GM21825 (cell line): ENCODE measurements at regions not wholly inside any gene's neighbourhood (a gene's known extent, or its start where the extent isn't known, plus 50 kb on each side); places are given as distances from the start of the nearest gene placed in this dataset.
A peak's percentile ranks its signal among the peaks of the same experiment; 100 is the strongest.

ENCODE experiments used
- ATAC-seq: cut with Tn5 transposase; IDR thresholded peaks from one replicate; pipeline ENCODE4 v1.9.1; 2021; ENCODE audit warnings: mild to moderate bottlenecking, moderate library complexity; ENCODE audit not compliant: unreplicated experiment

DNA sequence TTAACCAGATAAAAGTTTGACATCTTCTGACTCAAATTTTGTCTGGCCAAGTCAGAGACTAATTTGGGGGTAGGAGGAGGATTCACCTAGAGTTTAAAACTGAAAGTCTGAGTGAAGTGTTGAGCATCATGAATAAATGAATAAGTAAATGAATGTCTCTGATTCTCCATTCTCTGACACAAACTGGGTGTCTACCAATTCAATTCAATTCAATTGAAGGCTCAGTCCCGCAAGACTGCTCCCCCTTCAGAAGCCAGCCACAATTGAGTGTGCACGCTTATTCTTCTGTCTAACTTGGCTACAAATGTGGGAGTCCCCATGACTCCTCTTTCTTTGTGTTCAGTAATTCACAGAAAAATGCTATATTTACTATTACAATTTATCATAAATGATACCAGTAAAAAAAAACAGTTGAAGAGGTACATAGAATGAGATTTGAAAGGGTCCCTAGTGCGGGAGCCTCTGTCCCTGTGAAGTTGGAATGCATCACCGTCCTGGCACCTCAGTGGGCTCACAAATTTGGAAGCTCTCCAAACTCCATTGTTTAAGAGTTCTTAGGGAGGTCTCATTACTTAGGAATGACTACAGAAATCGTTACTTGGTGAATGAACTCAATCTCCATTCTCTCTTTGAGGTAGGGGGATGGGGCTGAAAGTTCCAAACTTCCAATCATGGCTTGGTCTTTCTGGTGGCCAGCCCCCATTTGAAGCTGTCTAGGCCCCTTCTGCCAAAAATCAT, 243.7 kb upstream of the PHYHIPL start:
- ATAC-seq = no peak

DNA sequence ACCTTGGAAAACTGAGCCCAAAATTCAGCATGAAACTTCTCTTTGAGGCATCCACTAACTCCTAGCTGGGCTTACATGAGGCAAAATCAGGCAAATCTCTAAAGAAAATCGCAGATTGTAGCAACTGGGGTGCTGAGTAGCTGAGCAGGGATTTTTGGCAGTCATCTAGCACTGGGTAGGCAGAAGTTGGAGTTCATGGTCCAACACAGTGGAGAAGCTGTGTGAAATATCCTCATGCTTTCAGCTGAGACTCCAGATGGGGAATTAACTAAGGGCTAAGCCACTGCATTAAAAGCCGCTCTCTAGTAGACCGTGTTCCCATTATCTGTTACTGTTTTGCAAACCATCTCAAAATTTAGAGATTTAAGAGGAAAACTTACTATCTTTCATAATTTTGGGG, 240.1 kb upstream of the PHYHIPL start:
- no peak for ATAC-seq

- no peak for ATAC-seq
Observed at GRCh38 chr10:58937423-58937822, 239.0 kb upstream of the PHYHIPL start.

DNA sequence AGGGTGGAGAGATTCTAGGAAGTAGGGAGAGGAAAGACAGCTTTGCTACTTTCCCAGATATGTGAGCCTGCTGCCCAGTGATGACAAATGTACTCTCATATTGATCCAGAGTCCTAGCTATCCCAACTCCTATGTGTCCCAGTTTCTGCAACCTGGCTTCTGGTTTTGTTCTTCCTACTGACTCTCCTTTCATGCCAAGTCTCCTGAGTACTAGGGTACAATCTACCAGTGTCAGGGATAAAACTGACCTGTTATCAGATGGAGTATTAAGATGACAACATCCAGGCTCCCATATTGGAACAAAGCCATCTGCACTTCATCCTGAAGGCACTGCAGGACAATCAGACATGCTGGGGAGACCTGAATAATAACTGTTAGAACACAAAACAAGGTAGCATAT, 233.7 kb upstream of the PHYHIPL start:
- ATAC-seq = no peak

DNA sequence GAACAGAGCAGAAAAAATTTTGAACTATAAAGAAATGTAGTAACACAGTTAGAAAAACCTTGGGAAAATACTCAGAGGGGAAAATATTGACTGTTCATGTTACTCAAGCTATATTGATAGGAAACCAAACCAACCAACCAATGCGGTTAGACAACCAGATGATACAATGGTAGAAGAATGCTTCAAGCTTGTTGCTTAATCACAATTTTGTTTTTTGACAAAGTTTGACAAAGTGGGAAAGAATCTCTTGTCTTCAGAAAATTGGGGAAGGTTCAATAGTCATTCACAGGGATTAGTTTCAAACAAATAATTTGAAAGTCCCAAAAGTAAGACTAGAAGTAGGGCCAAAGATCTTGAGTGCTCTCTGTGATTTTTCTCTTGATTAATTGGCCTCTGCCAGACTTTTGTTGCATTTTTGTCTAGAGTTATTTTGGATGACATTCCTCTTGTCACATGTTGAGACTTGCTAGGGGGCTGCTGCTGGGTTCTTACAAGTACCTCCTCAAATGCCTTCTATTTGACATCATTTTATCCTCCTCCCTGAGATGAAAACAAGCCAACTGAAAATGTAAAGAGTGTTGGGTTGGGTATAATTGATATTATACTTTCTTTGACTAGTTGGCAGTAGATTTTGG, 233.1 kb upstream of the PHYHIPL start:
- no peak for ATAC-seq

DNA sequence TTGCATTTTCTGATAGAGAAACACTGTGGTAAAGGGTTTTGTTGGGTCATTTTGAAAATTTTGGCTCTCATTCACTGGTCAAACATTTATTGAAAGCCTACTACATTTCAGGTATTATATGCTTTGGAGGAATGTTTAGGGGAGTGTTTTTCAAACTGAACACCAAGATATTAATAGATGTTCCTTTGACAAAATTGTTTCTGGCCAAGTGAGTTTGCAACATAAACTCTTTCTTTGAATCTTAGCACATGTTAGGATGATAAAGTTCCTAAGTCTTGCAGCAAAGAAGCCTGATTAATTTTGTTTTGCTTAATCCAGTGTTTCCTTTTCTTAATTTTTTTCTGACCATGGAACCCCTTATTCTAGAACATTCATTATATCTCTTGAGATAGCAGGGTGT, 232.5 kb upstream of the PHYHIPL start:
- no peak for ATAC-seq

DNA sequence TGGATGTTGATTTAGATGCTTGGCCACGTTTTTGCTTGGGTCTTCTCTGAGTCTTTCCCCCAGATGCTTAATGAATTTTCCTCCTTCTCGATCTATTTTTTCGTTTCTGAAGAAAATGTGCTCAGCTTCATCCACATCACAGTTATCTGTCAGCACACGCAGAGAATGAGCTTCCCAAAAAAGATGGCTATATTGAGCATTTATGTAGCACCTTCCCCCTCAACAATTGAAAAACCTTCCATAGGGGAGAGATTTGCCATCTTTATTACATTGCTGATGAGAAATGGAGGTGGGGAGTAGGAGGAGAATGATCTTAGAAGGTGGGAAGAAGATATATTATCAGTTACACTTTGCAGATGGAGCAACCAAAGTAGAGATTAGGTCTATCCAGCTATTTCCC, 228.1 kb upstream of the PHYHIPL start:
- ATAC-seq = no peak

- ATAC-seq = no peak
Observed at GRCh38 chr10:58950618-58951017, 225.8 kb upstream of the PHYHIPL start.

- no peak for ATAC-seq
Observed at GRCh38 chr10:58951087-58951486, 225.4 kb upstream of the PHYHIPL start.

DNA sequence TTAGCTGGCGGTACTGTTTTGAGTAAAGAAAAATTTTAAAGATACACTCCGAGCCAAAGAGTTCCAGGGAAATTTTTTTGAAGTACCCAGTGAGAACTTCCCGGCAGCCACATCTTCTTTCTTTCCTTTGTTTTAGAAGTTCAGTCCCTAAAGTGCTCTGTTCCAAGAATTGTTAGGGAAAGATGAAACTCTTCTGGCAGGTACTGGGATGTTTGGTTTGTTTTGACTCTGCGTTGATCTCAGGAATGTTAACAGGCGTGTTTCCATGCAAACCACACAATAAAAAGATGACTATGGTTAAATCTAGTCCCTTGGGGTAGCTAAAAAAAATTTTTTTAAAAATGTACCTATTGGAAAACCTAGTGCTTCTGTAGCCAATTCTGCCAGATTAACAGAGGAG, 224.7 kb upstream of the PHYHIPL start:
- no peak for ATAC-seq

DNA sequence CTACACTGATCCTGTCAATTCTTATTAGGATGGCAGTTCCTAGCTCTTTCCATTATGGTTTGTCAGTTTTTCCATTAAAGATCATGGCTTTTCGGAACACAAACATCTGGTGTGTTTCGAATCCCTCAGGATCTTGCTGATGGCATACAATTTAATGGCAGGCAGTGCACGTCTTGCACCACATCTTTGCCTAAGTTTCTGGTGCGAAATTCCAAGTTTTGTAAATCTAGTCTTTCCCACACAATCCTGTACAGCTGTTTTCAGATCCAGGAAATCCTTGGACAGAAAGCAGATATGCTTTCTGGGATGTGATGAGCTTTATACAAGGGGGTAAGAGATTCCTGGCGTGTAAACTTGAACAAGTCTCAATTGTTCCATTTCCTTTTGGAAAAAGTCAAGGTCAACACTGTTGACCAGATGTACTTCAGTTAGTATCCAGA, 224.3 kb upstream of the PHYHIPL start:
- no peak for ATAC-seq

GRCh38 chr10:58952747-58953466, 223.5 kb upstream of the PHYHIPL start:
- peak; percentile 58 for ATAC-seq

- no peak for ATAC-seq
Observed at GRCh38 chr10:58954178-58954577, 222.3 kb upstream of the PHYHIPL start.

DNA sequence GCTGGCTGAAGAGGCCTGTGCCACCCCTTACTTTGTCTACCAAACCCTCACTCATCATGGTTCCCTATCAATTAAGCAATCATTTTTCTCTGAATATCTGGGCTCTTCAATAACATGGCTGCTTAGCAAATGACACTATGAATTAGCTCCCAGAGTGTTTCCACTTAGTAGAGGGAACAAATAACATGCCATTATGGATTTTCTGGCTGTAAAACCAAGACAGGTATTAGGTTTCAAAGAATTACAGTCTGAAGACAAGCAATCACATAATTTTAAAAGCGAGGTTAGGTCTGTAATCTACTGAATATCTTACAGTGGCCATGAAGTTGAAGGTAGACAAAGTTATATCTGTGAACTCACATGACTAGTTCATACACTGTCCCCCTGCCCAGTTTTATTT, 220.8 kb upstream of the PHYHIPL start:
- no peak for ATAC-seq

- no peak for ATAC-seq
Observed at GRCh38 chr10:58956926-58957325, 219.5 kb upstream of the PHYHIPL start.

DNA sequence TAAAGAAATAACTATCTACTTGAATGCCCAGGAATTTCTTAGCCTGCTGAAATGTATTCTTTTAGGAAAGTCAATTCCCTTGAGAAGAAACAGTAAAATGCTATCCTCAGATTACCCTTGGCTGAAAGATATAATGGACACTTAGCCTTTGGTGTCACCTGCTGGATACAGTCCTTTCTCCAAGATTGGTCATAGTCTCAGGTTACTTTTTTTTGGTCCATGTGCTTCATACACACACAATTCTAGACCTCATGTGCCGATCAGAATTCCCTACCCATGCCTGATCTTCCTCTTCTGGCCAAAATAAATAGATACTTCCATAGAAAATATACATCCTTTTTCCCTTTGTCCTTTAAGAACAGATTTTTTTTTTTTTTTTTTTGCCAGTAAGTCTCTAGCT, 218.9 kb upstream of the PHYHIPL start:
- ATAC-seq = no peak

- ATAC-seq = no peak
Observed at GRCh38 chr10:58963101-58963534, 213.3 kb upstream of the PHYHIPL start.

- no peak for ATAC-seq
Observed at GRCh38 chr10:58963723-58964124, 212.7 kb upstream of the PHYHIPL start.

DNA sequence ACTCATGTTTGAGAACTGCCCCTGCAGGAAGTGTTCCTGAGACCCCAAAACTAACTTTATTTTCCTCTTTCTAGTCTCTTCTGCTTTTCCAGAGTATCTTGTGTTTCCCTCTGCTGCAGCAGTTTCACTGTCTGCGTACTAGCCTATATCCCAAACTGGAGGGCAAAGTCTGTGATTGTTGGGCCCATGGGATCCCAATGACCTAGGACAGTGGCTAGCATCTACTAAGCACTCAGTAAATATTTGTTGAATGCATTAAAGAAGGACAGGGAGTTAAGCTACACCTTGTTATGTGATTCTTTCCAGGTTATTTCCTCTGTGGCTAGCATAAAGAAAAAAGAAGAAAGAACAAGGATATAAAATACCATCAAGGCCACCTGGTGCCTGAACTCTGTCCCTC, 210.6 kb upstream of the PHYHIPL start:
- ATAC-seq = no peak

DNA sequence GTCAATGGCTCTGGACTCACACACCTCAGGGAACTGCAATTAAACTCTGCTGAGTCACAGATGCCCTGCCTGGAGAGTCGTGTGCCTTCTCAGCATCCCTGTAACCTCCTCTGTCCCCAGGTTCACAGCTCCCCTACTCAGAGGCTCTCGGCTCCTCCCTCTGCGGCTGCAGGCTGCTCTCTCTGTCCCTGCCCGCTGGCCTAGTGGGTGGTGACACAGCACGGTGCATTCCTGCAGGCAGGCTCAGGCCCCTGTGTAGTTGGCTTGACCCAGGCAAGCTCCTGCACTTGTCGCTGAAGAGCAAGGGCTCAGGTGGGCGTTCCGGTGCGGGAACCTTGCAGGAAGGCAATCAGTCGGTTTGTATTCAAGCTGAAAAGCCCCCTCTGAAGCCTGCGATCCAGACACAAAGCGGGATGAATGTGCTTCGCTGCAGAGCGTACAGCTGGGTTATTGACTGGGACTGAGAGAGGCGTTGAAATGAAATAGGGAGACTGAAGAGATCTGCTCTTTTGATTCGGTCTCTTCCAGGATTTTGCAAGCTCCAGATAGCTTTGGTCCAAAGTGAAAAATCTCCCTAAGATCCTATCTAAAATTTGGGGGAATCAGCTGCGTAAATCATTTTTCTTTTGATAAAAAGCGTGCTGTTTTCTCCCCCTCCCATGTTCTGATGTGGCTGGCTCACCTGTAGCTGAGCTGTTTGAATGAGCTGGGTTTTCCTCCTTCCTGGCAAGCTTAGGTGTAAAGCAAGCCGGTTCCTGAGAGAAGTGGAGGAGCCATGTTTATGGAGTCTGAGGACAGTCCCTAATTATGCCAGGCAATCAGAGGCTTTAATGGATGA, 208.7 kb upstream of the PHYHIPL start:
- no peak for ATAC-seq

DNA sequence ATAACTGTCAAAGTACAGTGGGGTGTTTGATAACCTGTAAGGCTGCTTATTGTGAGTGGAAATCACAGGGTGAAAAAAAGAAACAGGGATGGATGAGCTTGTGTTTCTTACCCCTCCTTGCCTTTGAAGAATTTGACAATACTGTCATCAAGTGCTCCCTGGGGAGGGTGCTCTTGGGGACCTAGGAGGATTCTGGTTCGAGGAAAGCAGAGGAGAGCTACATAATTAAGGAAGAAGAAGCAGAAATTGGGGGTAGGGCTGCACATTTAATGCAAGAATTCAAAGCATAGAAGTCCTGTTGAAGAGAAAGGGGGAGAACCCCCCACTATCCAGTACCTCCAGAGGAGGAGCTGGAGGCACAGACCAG, 208.1 kb upstream of the PHYHIPL start:
- no peak for ATAC-seq
